GM12874 (cell line): ENCODE measurements at regions not wholly inside any gene's neighbourhood (a gene's known extent, or its start where the extent isn't known, plus 50 kb on each side); places are given as distances from the start of the nearest gene placed in this dataset.

Experiments used
- CTCF ChIP-seq: IDR thresholded peaks from 2 replicates; pipeline ENCODE4 v1.5.1; 2011; ENCODE audit warnings: low read depth, mild to moderate bottlenecking, control low read depth, low read length, moderate library complexity; ENCODE audit not compliant: insufficient read depth

DNA sequence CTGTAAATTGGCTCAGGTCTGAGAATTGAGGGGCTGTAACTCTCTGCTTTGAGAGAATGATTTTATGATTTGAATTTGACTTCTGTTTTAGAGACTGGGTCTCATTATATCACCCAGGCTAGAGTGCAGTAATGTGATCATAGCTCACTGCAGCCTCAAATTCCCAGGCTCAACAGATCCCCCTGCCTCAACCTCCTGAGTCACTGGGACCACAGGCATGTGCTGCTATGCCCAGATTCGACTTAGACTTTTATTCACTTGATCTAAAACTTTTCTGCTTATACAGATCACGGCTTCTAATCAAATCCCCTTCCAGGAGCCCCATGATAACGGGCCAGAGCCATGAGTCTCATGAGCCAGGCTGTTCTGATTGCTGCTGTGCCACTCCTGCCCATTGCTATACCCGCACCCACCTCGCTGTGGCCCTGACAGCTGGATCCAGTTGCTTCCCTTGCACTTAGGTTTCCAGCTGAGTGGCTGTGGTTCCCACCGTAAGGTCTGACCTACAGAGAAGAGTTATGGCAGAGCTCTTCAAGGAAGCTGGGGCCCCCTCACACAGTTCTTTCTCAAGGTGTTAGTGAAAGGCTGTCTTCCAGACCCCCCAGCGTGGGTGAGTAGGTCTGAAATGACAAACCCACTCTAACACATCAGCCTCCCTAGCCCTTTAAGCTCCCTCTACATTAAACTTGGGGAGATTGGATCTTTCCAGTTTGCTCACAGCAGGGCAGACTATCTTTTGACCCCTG lies 251.2 kb upstream of the SGCG start:
- TF ChIP-seq CTCF: no peak

GRCh38 chr13:22931576-22931975 lies 249.2 kb upstream of the SGCG start:
- no peak for TF ChIP-seq CTCF

DNA sequence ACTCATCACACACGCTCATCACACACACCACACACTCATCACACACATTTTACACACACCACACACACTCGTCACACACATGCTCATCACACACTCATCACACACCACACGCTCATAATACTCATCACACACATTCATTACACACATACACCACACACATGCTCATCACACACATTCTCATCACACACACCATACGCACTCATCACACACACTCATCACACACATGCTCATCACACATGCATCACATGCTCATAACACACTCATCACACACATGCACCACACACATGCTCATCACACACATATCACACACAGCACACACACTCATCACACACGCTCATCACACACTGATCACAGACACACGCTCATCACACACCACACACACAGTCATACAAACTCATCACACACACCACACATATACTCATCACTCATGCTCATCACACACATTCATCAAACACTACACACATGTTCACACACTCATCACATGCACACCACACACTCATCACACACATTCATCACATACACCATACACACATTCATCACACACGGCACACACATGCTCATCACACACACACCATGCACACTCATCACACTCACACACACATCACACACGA lies 247.1 kb upstream of the SGCG start:
- TF ChIP-seq CTCF: no peak

DNA sequence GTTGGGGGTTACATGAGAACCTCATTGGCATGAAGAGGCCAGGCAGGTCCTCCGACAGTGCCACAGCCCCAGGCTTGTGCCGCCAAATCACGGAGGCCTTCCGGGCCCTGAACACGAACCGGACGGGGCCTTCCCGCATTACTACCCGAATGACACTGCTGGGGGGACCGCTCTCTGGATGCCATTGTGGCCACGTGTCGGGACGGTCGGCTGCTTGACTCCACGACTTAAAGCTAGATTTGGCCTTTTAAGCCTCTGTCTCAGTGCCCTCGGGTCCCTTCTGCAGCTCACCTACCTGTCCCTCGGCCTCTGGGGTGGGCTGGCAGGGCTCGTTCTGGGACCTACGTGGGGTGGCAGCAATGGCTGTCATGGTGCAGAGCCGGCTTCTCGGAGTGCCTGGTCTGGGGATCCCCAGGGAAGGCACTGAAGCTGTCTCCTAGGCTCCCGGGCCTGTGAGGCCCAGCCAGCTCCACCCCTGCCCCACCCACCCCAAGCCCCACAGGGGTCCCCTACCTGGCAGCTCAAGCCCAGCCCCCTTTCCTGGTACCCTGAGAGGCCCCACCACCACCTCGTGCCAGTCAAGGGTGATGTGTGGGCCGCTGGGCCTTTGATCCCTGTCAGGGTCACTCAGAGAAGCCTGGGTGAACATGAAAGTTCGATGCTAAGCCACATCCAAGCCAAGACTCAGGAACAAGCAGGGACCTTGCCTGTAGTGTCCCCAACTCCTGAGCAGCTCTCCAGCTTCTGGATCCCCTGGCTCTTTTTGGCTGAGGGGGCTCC lies 245.8 kb upstream of the SGCG start:
- TF ChIP-seq CTCF: no peak

- no peak for TF ChIP-seq CTCF
These were observed 244.6 kb upstream of the SGCG start for GRCh38 chr13:22936228-22936627.

GRCh38 chr13:22937241-22937640 lies 243.5 kb upstream of the SGCG start:
- TF ChIP-seq CTCF: no peak

DNA sequence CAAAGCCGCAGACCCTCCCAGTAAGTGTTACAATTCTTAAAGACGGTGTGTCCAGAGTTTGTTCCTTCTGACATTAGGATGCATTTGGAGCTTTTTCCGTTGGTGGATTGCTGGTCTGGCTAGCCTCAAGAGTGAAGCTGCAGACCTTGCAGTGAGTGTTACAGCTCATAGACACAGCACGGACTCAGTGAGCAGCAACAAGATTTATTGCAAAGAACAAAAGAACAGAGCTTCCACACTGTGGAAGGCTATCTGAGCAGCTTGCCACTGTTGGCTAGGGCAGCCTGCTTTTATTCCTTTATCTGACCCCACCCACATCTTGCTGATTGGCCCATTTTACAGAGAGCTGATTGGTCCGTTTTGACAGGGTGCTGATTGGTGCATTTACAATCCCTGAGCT lies 242.8 kb upstream of the SGCG start:
- TF ChIP-seq CTCF: no peak
